SKM-1 treated with dmso at 0.1 percent for 144 hours (cell line): ENCODE measurements at regions not wholly inside any gene's neighbourhood (a gene's known extent, or its start where the extent isn't known, plus 50 kb on each side); places are given as distances from the start of the nearest gene placed in this dataset.
"Not testable (repeated sequence)": the region's sequence is repeated elsewhere in the genome, so short reads cannot be mapped to it uniquely, and the experiment has no call there.

Source experiments
- DNase-seq: peaks from one replicate; lab custom pipeline; 2025; ENCODE audit not compliant: unreplicated experiment; lab: John Stamatoyannopoulos, UW

DNA sequence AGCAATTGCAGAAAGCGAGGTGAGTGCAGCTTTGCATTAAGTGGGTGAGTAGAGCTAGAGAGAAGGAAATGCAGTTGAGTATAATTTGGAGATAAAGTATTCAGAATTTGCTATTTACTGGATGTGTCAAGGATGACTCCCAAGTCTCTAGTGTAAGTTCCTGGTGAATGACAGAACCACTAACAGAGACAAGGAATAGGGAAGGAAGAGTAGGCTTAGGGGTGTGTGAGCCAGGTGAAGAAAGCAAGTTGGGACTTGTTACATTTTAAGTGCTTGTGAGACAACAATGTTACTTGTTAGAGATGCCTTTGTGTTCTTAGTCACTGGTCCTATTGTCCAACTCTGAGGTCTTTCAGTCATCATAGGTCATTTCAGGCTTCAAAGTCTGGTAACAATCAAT, 70.8 kb downstream of the TBC1D26 start:
- DNase-seq, result not testable (repeated sequence)

DNA sequence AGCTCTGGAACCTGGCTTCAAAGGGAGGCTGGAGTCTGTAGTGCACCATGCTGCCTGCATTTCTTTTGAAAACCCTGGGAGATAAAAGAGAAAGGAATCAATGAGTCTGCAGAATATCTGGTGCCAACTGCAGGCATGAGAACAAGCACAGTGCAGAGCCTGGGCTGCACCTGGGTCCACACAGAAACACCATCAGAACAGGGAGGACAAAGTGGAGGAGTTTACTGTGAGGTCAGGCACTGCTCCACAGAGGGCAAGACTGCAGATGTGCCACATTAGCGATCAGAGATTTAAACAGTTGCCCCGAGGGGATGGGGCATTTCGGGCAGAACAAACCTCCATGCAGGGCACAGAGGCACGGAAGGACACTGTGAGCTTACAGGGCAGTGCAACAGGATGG, 74.7 kb downstream of the TBC1D26 start:
- DNase-seq, result not testable (repeated sequence)

- not testable (repeated sequence) for DNase-seq
Measured at GRCh38 chr17:15813388-15813787, 81.3 kb downstream of the TBC1D26 start.

- DNase-seq, result not testable (repeated sequence)
Measured at GRCh38 chr17:15814003-15814402, 81.9 kb downstream of the TBC1D26 start.

DNA sequence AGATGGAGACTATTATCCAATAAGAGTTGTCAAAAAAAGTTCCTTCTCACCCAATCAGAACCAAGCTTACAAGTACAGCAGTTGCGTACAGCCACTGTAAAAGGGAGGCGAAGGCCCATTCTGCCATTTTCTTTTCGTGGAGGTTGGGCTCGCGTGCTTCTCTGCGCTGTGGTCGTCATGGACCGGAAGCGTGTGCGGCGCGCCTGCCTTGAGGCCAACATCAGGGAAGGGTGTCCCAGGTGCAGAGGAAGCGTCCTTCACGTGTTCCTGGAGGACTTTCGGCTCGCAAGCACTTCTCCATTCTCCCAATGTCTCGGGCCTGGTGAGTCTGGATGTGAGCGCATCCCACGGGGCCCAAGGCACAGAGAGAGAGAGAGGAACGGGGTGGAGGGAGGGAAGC, 85.8 kb downstream of the TBC1D26 start:
- DNase-seq, result not testable (repeated sequence)

DNA sequence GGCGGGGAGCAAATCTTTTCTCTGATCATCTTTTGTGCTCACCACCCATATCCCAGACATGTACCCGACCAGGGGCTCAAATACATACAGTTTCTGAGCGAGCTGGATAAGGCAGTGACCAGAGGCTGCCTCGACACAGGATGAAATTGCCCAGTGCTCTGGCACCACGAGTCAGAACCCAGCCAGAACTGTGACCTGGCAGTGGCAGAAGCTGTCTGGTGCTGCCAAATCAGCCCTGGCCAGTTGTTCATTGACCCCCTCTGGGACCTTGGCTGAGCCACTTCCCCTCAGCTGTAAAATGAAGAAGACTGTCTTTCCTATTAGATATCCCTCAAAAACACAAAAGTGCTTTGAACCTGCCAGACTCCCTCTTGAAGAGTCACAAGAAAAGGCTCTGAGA, 90.2 kb downstream of the TBC1D26 start:
- not testable (repeated sequence) for DNase-seq

DNA sequence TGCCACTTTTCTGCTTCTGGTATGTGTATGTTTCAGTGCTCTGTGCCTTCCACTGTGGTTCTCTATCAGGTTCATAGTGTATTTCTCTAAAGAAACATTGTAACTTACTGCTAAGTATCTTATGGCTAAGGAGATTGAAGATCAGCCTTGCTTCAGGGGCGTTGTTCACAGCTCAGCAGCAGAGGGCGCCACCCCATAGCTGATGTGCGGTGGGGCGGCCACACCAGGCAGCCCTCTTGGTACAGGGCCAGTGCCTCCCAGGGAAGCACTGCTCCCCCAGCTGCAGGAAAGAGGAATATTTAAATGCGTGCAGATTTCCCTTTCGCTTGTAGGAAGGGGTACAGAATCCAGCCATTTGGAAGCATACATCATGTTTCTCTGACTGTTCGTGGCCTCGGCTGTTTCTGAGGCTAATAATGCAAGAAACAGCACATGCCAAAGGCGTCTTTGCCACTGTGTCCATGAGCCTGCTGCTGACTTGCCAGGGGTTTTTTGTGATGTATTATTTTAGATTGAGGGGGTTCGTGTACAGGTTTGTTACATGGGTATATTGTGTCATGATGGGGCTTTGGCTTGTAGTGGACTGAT, 96.7 kb downstream of the TBC1D26 start:
- DNase-seq, result peak; percentile 63

GRCh38 chr17:15830221-15830620, 98.1 kb downstream of the TBC1D26 start:
- DNase-seq, result not testable (repeated sequence)

- DNase-seq, result peak; percentile 11
Measured at GRCh38 chr17:15831182-15831581, 99.1 kb downstream of the TBC1D26 start.

- peak; percentile 21 for DNase-seq
Measured at GRCh38 chr17:15832921-15833480, 100.9 kb downstream of the TBC1D26 start.

GRCh38 chr17:15833890-15834289, 101.8 kb downstream of the TBC1D26 start:
- DNase-seq, result not testable (repeated sequence)

- DNase-seq, result not testable (repeated sequence)
Measured at GRCh38 chr17:15835481-15835880, 103.4 kb downstream of the TBC1D26 start.

GRCh38 chr17:15836249-15836982, 104.3 kb downstream of the TBC1D26 start:
- not testable (repeated sequence) for DNase-seq

- not testable (repeated sequence) for DNase-seq
Measured at GRCh38 chr17:15836991-15837390, 104.9 kb downstream of the TBC1D26 start.

- DNase-seq, result not testable (repeated sequence)
Measured at GRCh38 chr17:15847447-15848229, 97.3 kb upstream of the ADORA2B start.

- peak; percentile 70 for DNase-seq
Measured at GRCh38 chr17:15849054-15849453, 95.9 kb upstream of the ADORA2B start.

GRCh38 chr17:15850071-15850470, 94.9 kb upstream of the ADORA2B start:
- DNase-seq, result not testable (repeated sequence)

DNA sequence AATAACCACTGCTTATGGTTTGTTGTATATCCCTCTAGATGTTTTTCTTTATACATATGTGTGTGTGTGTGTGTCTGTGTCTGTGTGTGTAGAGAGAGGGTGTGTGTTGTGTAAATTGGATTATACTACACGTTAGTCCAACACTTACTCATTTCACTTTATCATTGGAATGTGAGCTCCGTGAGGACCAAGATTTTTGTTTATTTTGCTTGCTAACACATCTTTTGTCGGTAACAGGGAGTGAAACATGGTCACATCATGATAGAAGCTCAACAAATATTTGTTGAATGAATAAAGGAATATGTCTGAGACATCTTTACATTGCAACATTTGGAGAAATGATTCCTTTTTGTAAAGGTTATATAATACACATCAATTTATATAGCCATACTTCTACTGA, 94.2 kb upstream of the ADORA2B start:
- DNase-seq, result not testable (repeated sequence)

DNA sequence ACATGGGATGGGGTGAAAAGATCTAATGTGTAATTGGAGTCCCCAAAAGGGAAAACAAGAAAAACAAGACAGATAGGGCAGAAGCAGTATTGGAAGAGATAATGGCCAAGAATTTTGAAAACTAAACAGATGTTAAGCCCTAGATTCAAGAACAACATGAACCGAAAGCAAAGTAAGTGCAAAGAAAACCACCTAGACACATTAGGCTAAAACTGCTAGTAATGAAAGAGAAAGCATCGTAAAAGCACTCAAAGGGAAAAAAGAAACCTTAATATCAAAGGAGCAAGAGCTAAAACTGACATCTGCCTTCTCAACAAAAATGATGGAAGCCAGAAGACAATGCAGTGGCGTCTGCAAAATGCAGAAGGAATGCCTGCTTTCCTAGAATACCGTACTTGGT, 92.1 kb upstream of the ADORA2B start:
- not testable (repeated sequence) for DNase-seq

DNA sequence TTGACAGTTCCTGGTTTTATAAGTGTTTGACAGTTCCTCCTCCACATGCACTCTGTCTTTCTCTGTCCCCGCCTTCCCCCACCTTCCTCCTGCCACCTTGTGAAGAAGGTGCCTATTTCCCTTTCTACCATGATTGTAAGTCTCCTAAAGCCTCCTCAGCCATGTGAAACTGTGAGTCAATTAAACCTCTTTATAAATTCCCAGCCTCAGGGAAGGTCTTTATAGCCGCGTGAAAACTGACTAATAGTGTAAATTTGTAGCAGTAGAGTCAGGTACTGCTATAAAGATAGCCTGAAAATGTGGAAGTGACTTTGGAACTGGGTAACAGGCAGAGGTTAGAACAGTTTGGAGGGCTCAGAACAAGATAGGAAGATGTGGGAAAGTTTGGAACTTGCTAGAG, 88.7 kb upstream of the ADORA2B start:
- DNase-seq, result not testable (repeated sequence)

- not testable (repeated sequence) for DNase-seq
Measured at GRCh38 chr17:15856745-15857144, 88.2 kb upstream of the ADORA2B start.
